ENCODE measurements at regions not wholly inside any gene's neighbourhood (a gene's known extent, or its start where the extent isn't known, plus 50 kb on each side); places are given as distances from the start of the nearest gene placed in this dataset.

DNA sequence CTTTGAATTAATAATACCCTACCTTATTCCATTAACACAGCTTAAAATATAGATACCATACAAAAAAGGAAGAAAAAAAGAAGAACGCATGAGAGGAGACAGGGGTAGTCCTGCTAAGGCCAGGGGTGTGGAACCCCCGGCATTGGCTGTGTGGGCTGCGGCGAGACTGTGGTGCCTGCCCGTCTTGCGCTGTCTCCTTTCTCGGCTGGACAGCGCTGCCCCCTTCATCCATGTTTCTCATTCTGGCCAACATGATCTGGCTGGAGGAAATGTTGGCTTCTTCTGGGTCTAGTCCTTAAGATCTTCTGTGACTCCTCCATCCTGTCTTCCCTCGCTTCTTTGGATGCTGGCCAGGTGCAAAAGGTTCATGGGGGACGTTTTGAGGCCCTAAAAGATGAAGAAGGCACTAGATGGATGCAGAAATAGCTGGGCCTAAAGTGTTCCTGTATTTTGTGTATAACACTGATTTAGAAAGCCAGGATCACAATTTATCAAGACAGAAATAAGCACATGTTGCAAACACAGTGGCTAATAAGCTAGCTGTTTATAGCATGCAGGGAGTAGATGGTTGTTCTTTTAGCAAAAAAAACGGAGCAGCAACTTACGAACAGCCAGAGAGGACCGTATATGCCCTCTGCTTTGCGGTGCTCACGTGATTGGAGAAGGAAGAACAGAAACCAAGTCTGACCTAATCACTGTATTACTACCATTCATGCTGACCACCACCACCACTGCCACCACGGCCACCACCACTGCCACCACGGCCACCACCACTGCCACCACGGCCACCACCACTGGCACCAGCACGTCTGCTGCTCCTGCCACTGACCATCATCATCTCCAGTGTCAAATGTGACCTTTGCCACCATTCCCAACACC is 71.7 kb upstream of the ASB18 start:
- no peak for TF ChIP-seq POLR2A (IDR thresholded peaks at IDR 0.05)
- TF ChIP-seq, protein P1, sequence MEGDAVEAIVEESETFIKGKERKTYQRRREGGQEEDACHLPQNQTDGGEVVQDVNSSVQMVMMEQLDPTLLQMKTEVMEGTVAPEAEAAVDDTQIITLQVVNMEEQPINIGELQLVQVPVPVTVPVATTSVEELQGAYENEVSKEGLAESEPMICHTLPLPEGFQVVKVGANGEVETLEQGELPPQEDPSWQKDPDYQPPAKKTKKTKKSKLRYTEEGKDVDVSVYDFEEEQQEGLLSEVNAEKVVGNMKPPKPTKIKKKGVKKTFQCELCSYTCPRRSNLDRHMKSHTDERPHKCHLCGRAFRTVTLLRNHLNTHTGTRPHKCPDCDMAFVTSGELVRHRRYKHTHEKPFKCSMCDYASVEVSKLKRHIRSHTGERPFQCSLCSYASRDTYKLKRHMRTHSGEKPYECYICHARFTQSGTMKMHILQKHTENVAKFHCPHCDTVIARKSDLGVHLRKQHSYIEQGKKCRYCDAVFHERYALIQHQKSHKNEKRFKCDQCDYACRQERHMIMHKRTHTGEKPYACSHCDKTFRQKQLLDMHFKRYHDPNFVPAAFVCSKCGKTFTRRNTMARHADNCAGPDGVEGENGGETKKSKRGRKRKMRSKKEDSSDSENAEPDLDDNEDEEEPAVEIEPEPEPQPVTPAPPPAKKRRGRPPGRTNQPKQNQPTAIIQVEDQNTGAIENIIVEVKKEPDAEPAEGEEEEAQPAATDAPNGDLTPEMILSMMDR (IDR thresholded peaks at IDR 0.05): no peak

Data from body of pancreas (tissue), 4 donors.